Right lobe of liver (tissue), 6 donors: ENCODE measurements at regions not wholly inside any gene's neighbourhood (a gene's known extent, or its start where the extent isn't known, plus 50 kb on each side); places are given as distances from the start of the nearest gene placed in this dataset.

ENCODE experiments used
- ATAC-seq, 4 donors: fragments of 200-7000 bp; cut with Tn5 transposase; one replicate each; pipeline ENCODE4 v1.9.1; 2020; ENCODE audit warnings: mild to moderate bottlenecking in 4 of 4, moderate library complexity in 4 of 4
- DNase-seq, 3 donors: peaks; one replicate each; pipeline ENCODE4 v3.0.0-alpha.2; 2020
- H3K27ac ChIP-seq, 3 donors: fragments of 200-600 bp; one replicate each; pipeline ENCODE4 v1.8.0; 2022
- H3K27me3 ChIP-seq, 2 donors: fragments of 200-600 bp; one replicate each; pipeline ENCODE4 v1.8.0; 2022
- H3K36me3 ChIP-seq, 4 donors: fragments of 200-600 bp; sonication (generic) in 1 of 4; one replicate each; pipeline versions ENCODE4 v1.5.1 to v1.8.0; 2017 to 2022; ENCODE audit warnings: control low read depth in 1 of 4
- H3K4me1 ChIP-seq, 4 donors: fragments of 200-600 bp; sonication (generic) in 1 of 4; one replicate each; pipeline versions ENCODE4 v1.5.1 to v1.8.0; 2017 to 2022; ENCODE audit warnings: control low read depth in 1 of 4
- H3K4me3 ChIP-seq, 3 donors: fragments of 200-600 bp; one replicate each; pipeline ENCODE4 v1.8.0; 2022
- H3K9me3 ChIP-seq, 4 donors: fragments of 200-600 bp; sonication (generic) in 1 of 4; one replicate each; pipeline versions ENCODE4 v1.5.1 to v1.8.0; 2017 to 2022; ENCODE audit warnings: control low read depth in 1 of 4
- CTCF ChIP-seq, 4 donors: fragments of 200-600 bp in 3 of 4; fragments of 450-650 bp in 1 of 4; IDR thresholded peaks; one replicate each; pipeline versions ENCODE4 v1.5.1 to v1.8.0; 2016 to 2022; ENCODE audit warnings: antibody characterized with exemption in 4 of 4, mild to moderate bottlenecking in 2 of 4
- POLR2A ChIP-seq: fragments of 450-650 bp; IDR thresholded peaks from one replicate; pipeline ENCODE4 v1.6.1; 2017; ENCODE audit warnings: antibody characterized with exemption, mild to moderate bottlenecking
- WGBS: methylation state at CpG from one replicate; pipeline ENCODE4 v1.1.6; 2018; ENCODE audit warnings: low coverage, low lambda C conversion rate; ENCODE audit not compliant: insufficient coverage; ENCODE audit errors: missing lambda C conversion rate; 5-methylcytosine and 5-hydroxymethylcytosine counted together
- intact Hi-C, 2 donors: fragments of 100-400 bp; cut with DNase I; formaldehyde crosslinking; loops; one replicate each; pipeline versions ENCODE4 v1.11.2 to v1.14.1; 2022
- donor health status: DM: no; HTN: yes; CAD: no.
- donor health status: DM: no; HTN: no; CAD: no.
- donor health status: DM: no; HTN: no; CAD: no.
- donor health status: DM: no; HTN: yes; CAD: no.
- donor health status: DM: no; HTN: yes; CAD: no.

- H3K27me3 ChIP-seq = no peaks in the 10 kb centered on the region
- H3K27ac ChIP-seq = no peak overlapping the region
- no peaks in the 10 kb centered on the region for H3K36me3 ChIP-seq
- ATAC-seq (no peak), DNase-seq (peak in 1 of 3 donors; percentile 30)
- H3K4me3 ChIP-seq = no peak overlapping the region
- 82% methylated on average over 10 of the region's 17 CpGs for WGBS
- intact Hi-C loops = no loop called here
- H3K4me1 ChIP-seq = no peaks in the 10 kb centered on the region
- TF ChIP-seq POLR2A (no peak), CTCF (IDR thresholded peaks at IDR 0.05) (no peak)
- no peaks in the 10 kb centered on the region for H3K9me3 ChIP-seq
Observed at GRCh38 chr2:239576784-239577685, 176.2 kb upstream of the HDAC4 start.

- H3K9me3 ChIP-seq = no peaks in the 10 kb centered on the region
- peak in 1 of 3 donors; percentile 34 for DNase-seq
Observed at GRCh38 chr2:239575931-239576445, 175.2 kb upstream of the HDAC4 start.

GRCh38 chr2:239574434-239575156 lies 173.8 kb upstream of the HDAC4 start:
- no peaks in the 10 kb centered on the region for H3K9me3 ChIP-seq
- intact Hi-C loops = no loop called here
- ATAC-seq (no peak), DNase-seq (peak in 1 of 3 donors; percentile 42)
- H3K27ac ChIP-seq = no peak overlapping the region
- WGBS = 21% methylated on average over 8 of the region's 13 CpGs
- no peak overlapping the region for H3K4me3 ChIP-seq
- TF ChIP-seq POLR2A (no peak), CTCF (IDR thresholded peaks at IDR 0.05) (no peak)
- H3K27me3 ChIP-seq = no peaks in the 10 kb centered on the region
- H3K36me3 ChIP-seq = no peaks in the 10 kb centered on the region
- no peaks in the 10 kb centered on the region for H3K4me1 ChIP-seq

More at GRCh38 chr2:239575931-239576445, 175.2 kb upstream of the HDAC4 start:
- Histone ChIP-seq H3K4me1 (no peaks in the 10 kb centered on the region), H3K27ac (no peak overlapping the region), H3K4me3 (no peak overlapping the region), H3K27me3 (no peaks in the 10 kb centered on the region), H3K36me3 (no peaks in the 10 kb centered on the region)
- 90% methylated on average over 2 of the region's 8 CpGs for WGBS
- ATAC-seq = no peak
- TF ChIP-seq POLR2A = no peak
- no peak for TF ChIP-seq CTCF (IDR thresholded peaks at IDR 0.05)
- intact Hi-C loops = no loop called here

GRCh38 chr2:239574054-239574433 lies 173.2 kb upstream of the HDAC4 start:
- Histone ChIP-seq H3K4me3 (no peak overlapping the region), H3K36me3 (no peaks in the 10 kb centered on the region), H3K27me3 (no peaks in the 10 kb centered on the region), H3K4me1 (no peaks in the 10 kb centered on the region), H3K27ac (no peak overlapping the region), H3K9me3 (no peaks in the 10 kb centered on the region)
- DNase-seq (no peak), ATAC-seq (no peak)
- TF ChIP-seq POLR2A = no peak
- no peak for TF ChIP-seq CTCF (IDR thresholded peaks at IDR 0.05)
- intact Hi-C loops = no loop called here
- 80% methylated on average over 1 of the region's 5 CpGs for WGBS
